ENCODE measurements at regions not wholly inside any gene's neighbourhood (a gene's known extent, or its start where the extent isn't known, plus 50 kb on each side); places are given as distances from the start of the nearest gene placed in this dataset.
"Not testable (repeated sequence)": the region's sequence is repeated elsewhere in the genome, so short reads cannot be mapped to it uniquely, and the experiment has no call there.

GRCh38 chr6:3960754-3961361 lies 111.7 kb downstream of the FAM50B start:
- in situ Hi-C loops (cut with HindIII; ENCODE audit: low sequenced_read_pairs), result no loop called here

DNA sequence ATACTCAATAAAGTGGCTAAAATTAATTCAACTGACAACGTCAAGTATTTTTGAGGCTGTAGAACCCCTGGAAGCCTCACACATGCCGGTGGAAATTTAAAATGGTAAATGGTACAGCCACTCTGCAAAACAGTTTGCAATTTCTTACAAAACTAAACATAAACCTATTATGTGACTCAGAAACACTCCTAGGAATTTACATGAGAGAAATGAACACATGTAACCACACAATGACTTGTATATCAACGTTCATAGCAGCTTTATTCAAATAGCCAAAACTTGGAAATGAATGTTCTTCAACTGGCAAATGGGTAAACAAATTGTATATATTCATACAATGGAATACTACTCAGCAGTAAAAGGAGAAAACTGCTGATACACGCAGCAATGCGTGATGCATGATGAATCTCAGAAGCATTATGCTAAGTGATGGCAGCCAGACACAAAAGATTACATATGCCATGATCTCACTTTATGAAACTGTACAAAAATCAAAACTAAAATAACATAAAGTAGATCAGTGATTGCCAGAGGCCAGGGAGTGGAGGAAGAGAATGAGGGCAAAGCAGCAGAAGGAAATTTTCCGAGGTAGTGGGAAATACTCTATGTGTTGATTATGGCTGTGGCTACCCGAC lies 112.5 kb downstream of the FAM50B start:
- in situ Hi-C loops (cut with HindIII; ENCODE audit: low sequenced_read_pairs), result no loop called here

- in situ Hi-C loops (cut with HindIII; ENCODE audit: low sequenced_read_pairs), result no loop called here
Measured at GRCh38 chr6:3962291-3963280, 113.4 kb downstream of the FAM50B start.

DNA sequence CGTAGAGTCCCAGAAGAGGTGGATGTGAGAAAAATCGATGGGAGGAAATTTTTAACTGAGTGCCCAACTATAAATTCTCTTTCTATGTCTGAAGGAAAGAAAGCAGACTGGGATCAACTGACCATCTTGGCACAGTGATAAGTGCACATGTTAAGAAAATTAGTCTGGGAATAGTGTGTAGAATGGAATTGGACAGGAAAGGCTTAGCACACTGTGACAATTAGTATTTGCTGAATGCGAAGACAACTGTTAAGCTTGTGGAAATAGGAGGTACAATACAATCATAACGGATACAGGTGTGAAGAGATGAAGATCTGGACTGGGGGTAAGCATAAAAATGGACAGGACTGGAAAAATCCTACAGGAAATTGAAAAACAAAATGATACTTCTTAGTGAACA lies 114.3 kb downstream of the FAM50B start:
- in situ Hi-C loops (cut with HindIII; ENCODE audit: low sequenced_read_pairs), result no loop called here

- in situ Hi-C loops (cut with HindIII; ENCODE audit: low sequenced_read_pairs), result no loop called here
Measured at GRCh38 chr6:3965071-3965718, 113.7 kb downstream of the FAM217A start.

DNA sequence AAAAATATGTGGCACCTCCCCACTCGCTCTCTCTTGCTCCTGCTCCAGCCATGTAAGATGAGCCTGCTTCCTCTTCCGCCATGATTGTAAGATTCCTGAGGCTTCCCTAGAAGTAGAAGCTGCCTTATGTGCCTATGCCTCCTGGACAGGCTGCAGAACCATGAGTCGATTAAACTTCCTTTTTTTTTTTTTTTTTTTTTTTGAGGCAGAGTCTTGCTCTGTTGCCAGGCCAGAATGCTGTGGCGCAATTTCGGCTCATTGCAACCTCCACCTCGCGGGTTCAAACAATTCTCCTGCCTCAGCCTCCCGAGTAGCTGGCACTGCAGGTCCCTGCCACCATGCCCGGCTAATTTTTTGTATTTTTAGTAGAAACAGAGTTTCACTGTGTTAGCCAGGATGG lies 112.5 kb downstream of the FAM217A start:
- in situ Hi-C loops (cut with HindIII; ENCODE audit: low sequenced_read_pairs), result no loop called here

DNA sequence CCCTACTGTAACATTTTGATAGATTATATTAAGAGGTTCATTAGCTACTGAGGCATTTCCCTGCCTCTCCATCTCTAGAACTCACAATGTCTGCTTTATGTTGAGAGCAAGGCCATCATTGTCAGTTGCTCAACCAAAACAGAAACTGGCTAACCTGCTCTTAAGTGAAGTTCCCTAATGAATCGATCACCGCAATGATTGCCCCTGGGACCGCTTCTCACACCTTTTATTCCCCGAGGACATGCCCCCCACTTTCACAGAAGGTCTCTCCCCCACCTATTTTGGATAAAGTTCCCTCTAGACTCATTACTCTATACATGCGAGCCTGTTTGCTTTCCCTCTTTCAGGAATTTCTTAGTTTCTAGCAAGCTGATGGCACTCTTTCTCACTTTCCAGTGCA lies 108.8 kb downstream of the FAM217A start:
- in situ Hi-C loops (cut with HindIII; ENCODE audit: low sequenced_read_pairs), result no loop called here

- in situ Hi-C loops (cut with HindIII; ENCODE audit: low sequenced_read_pairs), result not testable (repeated sequence)
Measured at GRCh38 chr6:3973152-3973551, 105.8 kb downstream of the FAM217A start.

- in situ Hi-C loops (cut with HindIII; ENCODE audit: low sequenced_read_pairs), result loop anchor here (25.0 kb wide), 1 partner anchor 691 kb away; no protein-coding TSS in a partner anchor
Measured at GRCh38 chr6:3977875-3978711, 100.8 kb downstream of the FAM217A start.

- in situ Hi-C loops (cut with HindIII; ENCODE audit: low sequenced_read_pairs), result loop anchor here (25.0 kb wide), 1 partner anchor 692 kb away; no protein-coding TSS in a partner anchor
Measured at GRCh38 chr6:3978966-3979365, 100.0 kb downstream of the FAM217A start.

- in situ Hi-C loops (cut with HindIII; ENCODE audit: low sequenced_read_pairs), result loop anchor here (25.0 kb wide), 1 partner anchor 695 kb away; no protein-coding TSS in a partner anchor
Measured at GRCh38 chr6:3981917-3982316, 97.0 kb downstream of the FAM217A start.

DNA sequence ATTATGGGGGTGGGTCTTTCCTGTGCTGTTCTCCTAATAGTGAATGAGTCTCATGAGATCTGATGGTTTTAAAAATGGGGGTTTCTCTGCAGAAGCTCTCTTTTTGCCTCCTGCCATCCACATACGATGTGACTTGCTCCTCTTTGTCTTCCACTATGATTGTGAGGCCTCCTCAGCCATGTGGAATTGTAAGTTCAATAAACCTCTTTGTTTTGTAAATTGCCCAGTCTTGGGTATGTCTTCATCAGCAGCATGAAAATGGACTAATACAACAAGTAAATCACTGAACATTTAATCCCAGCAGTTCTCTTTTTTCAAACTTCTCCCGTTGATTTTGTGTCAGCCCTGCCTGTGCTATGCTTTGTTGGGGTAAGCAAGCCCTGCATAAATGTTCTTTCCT lies 95.2 kb downstream of the FAM217A start:
- in situ Hi-C loops (cut with HindIII; ENCODE audit: low sequenced_read_pairs), result loop anchor here (25.0 kb wide), 1 partner anchor 696 kb away; no protein-coding TSS in a partner anchor

GRCh38 chr6:3984494-3984893 lies 94.4 kb downstream of the FAM217A start:
- in situ Hi-C loops (cut with HindIII; ENCODE audit: low sequenced_read_pairs), result loop anchor here (25.0 kb wide), 1 partner anchor 697 kb away; no protein-coding TSS in a partner anchor

- in situ Hi-C loops (cut with HindIII; ENCODE audit: low sequenced_read_pairs), result loop anchor here (25.0 kb wide), 1 partner anchor 699 kb away; no protein-coding TSS in a partner anchor
Measured at GRCh38 chr6:3986241-3986640, 92.7 kb downstream of the FAM217A start.

DNA sequence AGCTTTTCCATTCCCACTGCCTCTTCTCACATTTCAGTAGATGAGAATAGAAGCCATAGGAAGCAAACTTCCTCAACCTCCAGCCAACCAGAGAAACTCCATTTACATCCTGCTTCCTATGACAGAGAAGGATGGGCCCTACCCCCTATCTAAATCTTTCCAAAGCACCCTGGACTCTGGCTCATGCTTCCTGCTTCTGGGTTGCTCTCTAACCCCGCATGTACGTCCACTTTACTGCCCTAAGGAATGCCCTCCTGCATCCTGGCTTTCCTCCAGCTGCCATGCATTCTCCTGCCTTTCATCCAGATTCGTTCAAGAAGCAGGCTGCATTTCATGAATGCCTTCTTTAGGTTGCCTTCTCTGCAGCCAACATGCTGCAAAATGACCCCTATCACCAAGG lies 91.9 kb downstream of the FAM217A start:
- in situ Hi-C loops (cut with HindIII; ENCODE audit: low sequenced_read_pairs), result loop anchor here (25.0 kb wide), 1 partner anchor 700 kb away; no protein-coding TSS in a partner anchor

GRCh38 chr6:3987576-3987975 lies 91.4 kb downstream of the FAM217A start:
- in situ Hi-C loops (cut with HindIII; ENCODE audit: low sequenced_read_pairs), result loop anchor here (25.0 kb wide), 1 partner anchor 700 kb away; no protein-coding TSS in a partner anchor

GRCh38 chr6:3990692-3991491 lies 88.0 kb downstream of the FAM217A start:
- in situ Hi-C loops (cut with HindIII; ENCODE audit: low sequenced_read_pairs), result loop anchor here (25.0 kb wide), 1 partner anchor 704 kb away; no protein-coding TSS in a partner anchor

GRCh38 chr6:3991941-3992340 lies 87.0 kb downstream of the FAM217A start:
- in situ Hi-C loops (cut with HindIII; ENCODE audit: low sequenced_read_pairs), result loop anchor here (25.0 kb wide), 1 partner anchor 705 kb away; no protein-coding TSS in a partner anchor

GRCh38 chr6:3996349-3996748 lies 82.6 kb downstream of the FAM217A start:
- in situ Hi-C loops (cut with HindIII; ENCODE audit: low sequenced_read_pairs), result loop anchor here (25.0 kb wide), 1 partner anchor 709 kb away; no protein-coding TSS in a partner anchor
